Ovary (tissue), 7 donors: ENCODE measurements at regions not wholly inside any gene's neighbourhood (a gene's known extent, or its start where the extent isn't known, plus 50 kb on each side); places are given as distances from the start of the nearest gene placed in this dataset.

Experiments
- DNase-seq, 5 donors: peaks; one replicate each; pipeline ENCODE4 v3.0.0-alpha.2; 2019 to 2020
- H3K27ac ChIP-seq, 2 donors: fragments of 200-600 bp; one replicate each; pipeline versions ENCODE4 v1.5.1 to v1.8.0; 2019 to 2022
- H3K27me3 ChIP-seq: fragments of 200-600 bp; one replicate; pipeline ENCODE4 v1.8.0; 2022
- H3K36me3 ChIP-seq: fragments of 200-600 bp; sonication (generic); one replicate; pipeline ENCODE4 v1.5.1; 2019
- H3K4me1 ChIP-seq: one replicate; pipeline ENCODE4 v1.8.1; 2013; ENCODE audit warnings: mild to moderate bottlenecking, moderate library complexity; ENCODE audit not compliant: insufficient read depth
- H3K4me3 ChIP-seq: fragments of 200-600 bp; sonication (generic); one replicate; pipeline ENCODE4 v1.5.1; 2017
- H3K9me3 ChIP-seq, 2 donors: fragments of 200-600 bp in 1 of 2; sonication (generic) in 1 of 2; one replicate each; pipeline versions ENCODE4 v1.5.1 to v1.8.1; 2013 to 2019; ENCODE audit warnings: mild to moderate bottlenecking in 1 of 2, moderate library complexity in 1 of 2
- EP300 ChIP-seq: sonication (generic); formaldehyde crosslinking; IDR thresholded peaks from one replicate; pipeline ENCODE4 v1.6.1; 2017; ENCODE audit warnings: antibody characterized with exemption
- POLR2A ChIP-seq: fragments of 450-650 bp; IDR thresholded peaks from one replicate; pipeline ENCODE4 v1.6.1; 2017; ENCODE audit warnings: antibody characterized with exemption, mild to moderate bottlenecking, moderate library complexity
- WGBS, 3 donors: extraction: QIAGEN DNeasy Blood & Tissue Kit in 1 of 3; methylation state at CpG; one replicate each; pipeline versions ENCODE4 v1.1.5 to v1.1.7; 2013 to 2017; 5-methylcytosine and 5-hydroxymethylcytosine counted together
- intact Hi-C, 4 donors: fragments of 100-400 bp; cut with DNase I; formaldehyde crosslinking; loops; one replicate each; pipeline versions ENCODE4 v1.11.0 to v1.15.1; 2022 to 2023
- TF ChIP-seq, protein P1 (sequence below), 3 donors: fragments of 450-650 bp in 2 of 3; fragments of 200-600 bp in 1 of 3; IDR thresholded peaks; one replicate each; pipeline versions ENCODE4 v1.5.1 to v1.8.0; 2016 to 2022; ENCODE audit warnings: antibody characterized with exemption in 3 of 3, mild to moderate bottlenecking in 1 of 3
- donor health status: DM: no; HTN: no; CAD: no; lungs with moderate emphysema.
- donor health status: DM: no; HTN: no; CAD: no.
- donor health status: Bipolar disorder and iron deficiency.
- donor health status: DM: no; HTN: no; CAD: no.
- donor health status: DM: yes; HTN: yes; CAD: no.

DNA sequence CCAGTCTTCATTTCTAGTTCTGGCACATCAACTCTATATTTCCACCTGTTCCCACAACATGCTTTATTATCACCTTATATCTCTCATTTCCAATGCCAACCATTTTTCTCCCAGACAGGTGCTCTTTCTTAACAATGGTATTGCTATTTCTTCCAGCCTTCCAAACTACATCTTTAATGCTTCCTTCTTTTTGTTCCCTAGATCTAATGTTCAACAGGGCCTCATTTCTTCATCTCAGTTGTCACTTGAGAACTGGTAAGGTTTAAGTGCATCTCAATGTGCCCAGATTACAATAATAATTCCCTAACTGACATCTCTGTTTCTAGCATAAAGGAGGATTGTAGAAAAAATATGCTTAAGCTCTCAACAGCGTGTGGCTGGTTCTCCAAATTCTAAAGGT lies 272.6 kb downstream of the COX7C start:
- DNase-seq, result no peak
- no peaks in the 10 kb centered on the region for H3K9me3 ChIP-seq
- no peaks in the 10 kb centered on the region for H3K36me3 ChIP-seq
- no peaks in the 10 kb centered on the region for H3K4me1 ChIP-seq
- H3K27ac ChIP-seq, result no peak overlapping the region
- WGBS, 3 donors, result 54 to 65% (median 59%) methylated on average over 1 of the region's 1 CpG
- H3K4me3 ChIP-seq, result no peak overlapping the region
- intact Hi-C loops, result no loop called here
- no peak for TF ChIP-seq POLR2A
- TF ChIP-seq EP300, result no peak
- TF ChIP-seq, protein P1, sequence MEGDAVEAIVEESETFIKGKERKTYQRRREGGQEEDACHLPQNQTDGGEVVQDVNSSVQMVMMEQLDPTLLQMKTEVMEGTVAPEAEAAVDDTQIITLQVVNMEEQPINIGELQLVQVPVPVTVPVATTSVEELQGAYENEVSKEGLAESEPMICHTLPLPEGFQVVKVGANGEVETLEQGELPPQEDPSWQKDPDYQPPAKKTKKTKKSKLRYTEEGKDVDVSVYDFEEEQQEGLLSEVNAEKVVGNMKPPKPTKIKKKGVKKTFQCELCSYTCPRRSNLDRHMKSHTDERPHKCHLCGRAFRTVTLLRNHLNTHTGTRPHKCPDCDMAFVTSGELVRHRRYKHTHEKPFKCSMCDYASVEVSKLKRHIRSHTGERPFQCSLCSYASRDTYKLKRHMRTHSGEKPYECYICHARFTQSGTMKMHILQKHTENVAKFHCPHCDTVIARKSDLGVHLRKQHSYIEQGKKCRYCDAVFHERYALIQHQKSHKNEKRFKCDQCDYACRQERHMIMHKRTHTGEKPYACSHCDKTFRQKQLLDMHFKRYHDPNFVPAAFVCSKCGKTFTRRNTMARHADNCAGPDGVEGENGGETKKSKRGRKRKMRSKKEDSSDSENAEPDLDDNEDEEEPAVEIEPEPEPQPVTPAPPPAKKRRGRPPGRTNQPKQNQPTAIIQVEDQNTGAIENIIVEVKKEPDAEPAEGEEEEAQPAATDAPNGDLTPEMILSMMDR (IDR thresholded peaks at IDR 0.05), result no peak
- no peaks in the 10 kb centered on the region for H3K27me3 ChIP-seq

DNA sequence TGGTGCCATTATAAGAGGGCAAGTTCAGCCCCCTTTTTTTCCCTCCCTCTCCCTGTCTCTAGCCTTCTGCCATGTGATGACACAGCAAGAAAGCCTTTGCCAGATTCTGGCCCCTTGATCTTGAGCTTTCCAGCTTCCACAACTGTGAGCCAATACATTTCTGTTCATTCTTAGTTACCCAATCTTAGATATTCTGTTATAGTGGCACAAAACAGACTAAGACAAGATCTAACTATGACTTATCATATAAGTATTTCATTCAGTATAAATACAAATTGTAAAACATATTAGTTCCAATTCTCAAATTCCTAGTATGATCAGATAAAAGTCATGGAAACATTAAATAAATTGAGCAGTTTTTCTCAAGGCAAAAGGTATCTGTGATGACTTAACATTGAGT lies 276.3 kb downstream of the COX7C start:
- Histone ChIP-seq H3K36me3 (no peaks in the 10 kb centered on the region), H3K27me3 (no peaks in the 10 kb centered on the region), H3K27ac (no peak overlapping the region), H3K4me3 (no peak overlapping the region), H3K9me3 (no peaks in the 10 kb centered on the region), H3K4me1 (no peaks in the 10 kb centered on the region)
- no peak for TF ChIP-seq EP300
- TF ChIP-seq, protein P1 (IDR thresholded peaks at IDR 0.05), result no peak
- no peak for TF ChIP-seq POLR2A
- no peak for DNase-seq
- intact Hi-C loops, result no loop called here

DNA sequence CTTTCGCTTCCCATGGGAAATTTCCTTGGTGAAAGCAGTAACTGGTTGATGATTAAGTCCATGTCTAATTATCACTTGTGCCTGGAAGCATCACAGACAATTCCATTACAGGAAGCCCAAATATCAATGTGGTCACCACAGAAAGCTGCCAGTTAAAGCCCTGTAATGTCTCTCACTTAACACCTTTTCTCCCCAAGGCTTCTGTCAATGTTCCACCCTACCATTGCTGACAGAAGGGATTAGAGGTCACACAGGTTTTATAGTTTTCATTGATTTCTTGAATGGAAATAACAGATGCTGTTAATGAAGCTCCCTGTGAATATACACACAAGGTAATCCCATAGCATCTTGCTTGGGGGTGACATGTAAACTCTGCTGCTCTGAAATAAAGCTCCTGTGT lies 279.2 kb downstream of the COX7C start:
- no peak for DNase-seq
- WGBS, 3 donors, result 92 to 96% (median 93%) methylated on average over 1 of the region's 1 CpG
- Histone ChIP-seq H3K4me1 (no peaks in the 10 kb centered on the region), H3K36me3 (no peaks in the 10 kb centered on the region), H3K27ac (no peak overlapping the region), H3K4me3 (no peak overlapping the region), H3K9me3 (no peaks in the 10 kb centered on the region), H3K27me3 (no peaks in the 10 kb centered on the region)
- intact Hi-C loops, result no loop called here
- TF ChIP-seq, protein P1 (IDR thresholded peaks at IDR 0.05), result no peak
- TF ChIP-seq POLR2A, result no peak
- TF ChIP-seq EP300, result no peak

DNA sequence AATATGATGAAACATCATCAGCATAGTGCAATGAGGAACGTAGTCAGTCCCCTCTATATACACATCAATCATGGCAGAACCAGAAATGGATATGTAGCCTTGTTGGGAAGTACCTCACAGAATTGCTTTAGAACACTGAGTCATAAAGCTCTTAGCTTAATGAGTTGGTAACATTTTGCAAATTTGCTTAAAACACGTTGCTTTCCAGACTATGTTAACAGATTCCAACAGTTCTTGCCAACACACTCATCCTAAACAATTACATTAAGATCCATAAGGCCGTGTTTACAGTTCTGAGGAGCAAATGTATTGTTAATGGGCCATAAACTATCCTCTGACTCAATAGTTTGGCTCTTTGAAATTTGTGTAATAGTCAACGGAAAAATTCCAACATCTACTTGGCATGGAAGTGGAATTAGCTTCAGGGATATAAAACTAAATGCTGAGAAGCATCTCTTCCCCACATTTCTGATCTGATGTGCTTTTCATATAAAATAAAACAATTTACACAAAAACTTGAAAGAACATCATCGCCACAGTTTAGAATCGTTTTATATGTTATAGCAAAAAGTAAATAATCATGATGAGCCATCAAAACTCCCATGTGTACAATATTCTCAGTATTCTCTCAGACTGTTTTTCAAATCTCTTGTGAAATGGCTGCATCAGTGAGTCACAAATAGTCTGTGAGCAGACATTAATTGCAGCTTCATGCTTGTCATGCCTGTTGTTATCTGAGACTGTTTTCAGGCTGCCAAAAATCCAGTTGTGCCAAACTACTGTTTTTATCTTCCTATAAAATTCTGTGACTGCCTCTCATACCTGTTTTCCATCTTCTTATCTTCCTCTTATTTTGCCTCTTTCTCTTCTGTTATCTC lies 291.9 kb downstream of the COX7C start:
- H3K27me3 ChIP-seq, result no peaks in the 10 kb centered on the region
- intact Hi-C loops, result no loop called here
- no peaks in the 10 kb centered on the region for H3K4me1 ChIP-seq
- no peak for DNase-seq
- H3K27ac ChIP-seq, result no peak overlapping the region
- H3K4me3 ChIP-seq, result no peak overlapping the region
- WGBS, 3 donors, result 35 to 39% (median 39%) methylated on average over 6 of the region's 6 CpGs
- H3K9me3 ChIP-seq, result no peaks in the 10 kb centered on the region
- H3K36me3 ChIP-seq, result no peaks in the 10 kb centered on the region
- TF ChIP-seq, protein P1 (IDR thresholded peaks at IDR 0.05), result no peak
- TF ChIP-seq EP300 (no peak), POLR2A (no peak)
